HEK293 (cell line): ENCODE measurements at regions not wholly inside any gene's neighbourhood (a gene's known extent, or its start where the extent isn't known, plus 50 kb on each side); places are given as distances from the start of the nearest gene placed in this dataset.

ENCODE experiments used
- CTCF ChIA-PET: fragments of 350-600 bp; formaldehyde crosslinking; extraction: SDS; loops from one replicate; lab custom pipeline; 2021; ENCODE audit warnings: antibody characterized with exemption; lab: Yijun Ruan, JAX
- POLR2A ChIA-PET: fragments of 300-600 bp; formaldehyde crosslinking; extraction: SDS; loops from one replicate; lab custom pipeline; 2020; ENCODE audit warnings: antibody characterized with exemption, inconsistent platforms; lab: Yijun Ruan, JAX
- H3K27ac ChIP-seq: fragments of 200-500 bp; sonication (Bioruptor generic); 2 replicates; pipeline ENCODE4 v1.5.1; 2014; ENCODE audit warnings: low read depth, low read length, control low read depth, inconsistent platforms; ENCODE audit errors: extremely low read depth
- H3K36me3 ChIP-seq, 2 experiments: fragments of 200-500 bp in 1 of 2; sonication (Bioruptor generic) in 1 of 2; 1 replicate in 1 of 2; 2 replicates in 1 of 2; pipeline ENCODE4 v1.5.1; 2014 to 2017; ENCODE audit warnings: inconsistent platforms in 2 of 2, low read length in 2 of 2; ENCODE audit not compliant: control insufficient read depth in 2 of 2, insufficient read depth in 1 of 2
- H3K4me1 ChIP-seq: fragments of 200-500 bp; sonication (Bioruptor generic); 2 replicates; pipeline ENCODE4 v1.5.1; 2014; ENCODE audit warnings: mild to moderate bottlenecking, low read length, inconsistent platforms; ENCODE audit not compliant: control insufficient read depth, insufficient read depth
- H3K4me3 ChIP-seq: 2 replicates; pipeline ENCODE4 v1.5.1; 2011; ENCODE audit warnings: low read depth, mild to moderate bottlenecking, control low read depth, low read length, moderate library complexity
- H3K9me3 ChIP-seq: fragments of 200-500 bp; sonication (Bioruptor generic); 2 replicates; pipeline ENCODE4 v1.5.1; 2014; ENCODE audit warnings: low read depth, low read length, inconsistent platforms; ENCODE audit not compliant: control insufficient read depth, insufficient read depth
- FEZF1 ChIP-seq: fragments of 450-650 bp; formaldehyde crosslinking; IDR thresholded peaks from 2 replicates; pipeline ENCODE4 v1.5.1; 2016; ENCODE audit warnings: missing biosample characterization, missing genetic modification characterization
- GLI2 ChIP-seq: fragments of 450-650 bp; formaldehyde crosslinking; IDR thresholded peaks from 2 replicates; pipeline ENCODE4; 2017; ENCODE audit warnings: missing biosample characterization, missing genetic modification characterization, low read depth, borderline replicate concordance
- HOXA7 ChIP-seq: sonication (generic); formaldehyde crosslinking; IDR thresholded peaks from 2 replicates; pipeline ENCODE4 v1.8.1; 2022; ENCODE audit warnings: missing genetic modification reagents, borderline replicate concordance
- KLF7 ChIP-seq: fragments of 450-650 bp; formaldehyde crosslinking; IDR thresholded peaks from 2 replicates; pipeline ENCODE4 v1.5.1; 2016; ENCODE audit warnings: missing biosample characterization, missing genetic modification characterization, borderline replicate concordance
- MEIS1 ChIP-seq: sonication (generic); formaldehyde crosslinking; IDR thresholded peaks from 2 replicates; pipeline ENCODE4 v1.8.1; 2022; ENCODE audit warnings: missing genetic modification reagents, mild to moderate bottlenecking, borderline replicate concordance
- SALL2 ChIP-seq: fragments of 450-650 bp; formaldehyde crosslinking; IDR thresholded peaks from 2 replicates; pipeline ENCODE4 v1.5.0; 2017; ENCODE audit warnings: missing biosample characterization, mild to moderate bottlenecking, missing genetic modification characterization, borderline replicate concordance
- YY1 ChIP-seq: fragments of 450-650 bp; formaldehyde crosslinking; IDR thresholded peaks from 2 replicates; pipeline ENCODE4 v1.5.1; 2018; ENCODE audit warnings: missing biosample characterization, missing genetic modification characterization
- ZBTB20 ChIP-seq: fragments of 450-650 bp; formaldehyde crosslinking; IDR thresholded peaks from 2 replicates; pipeline ENCODE4 v1.5.1; 2016; ENCODE audit warnings: missing biosample characterization, missing genetic modification characterization
- ZBTB8A ChIP-seq: fragments of 450-650 bp; formaldehyde crosslinking; IDR thresholded peaks from 2 replicates; pipeline ENCODE4 v1.5.1; 2016; ENCODE audit warnings: missing biosample characterization, missing genetic modification characterization
- ZFP3 ChIP-seq: fragments of 450-650 bp; formaldehyde crosslinking; IDR thresholded peaks from 2 replicates; pipeline ENCODE4 v1.5.1; 2016; ENCODE audit warnings: low read depth, missing biosample characterization, missing genetic modification characterization
- ZFP41 ChIP-seq: fragments of 450-650 bp; formaldehyde crosslinking; IDR thresholded peaks from 2 replicates; pipeline ENCODE4 v1.5.1; 2016; ENCODE audit warnings: missing biosample characterization, missing genetic modification characterization, borderline replicate concordance
- ZFP69B ChIP-seq: fragments of 450-650 bp; formaldehyde crosslinking; IDR thresholded peaks from 2 replicates; pipeline ENCODE4 v1.5.1; 2016; ENCODE audit warnings: missing biosample characterization, missing genetic modification characterization
- ZNF112 ChIP-seq: fragments of 450-650 bp; formaldehyde crosslinking; IDR thresholded peaks from 2 replicates; pipeline ENCODE4 v1.5.0; 2017; ENCODE audit warnings: missing biosample characterization, missing genetic modification characterization
- ZNF155 ChIP-seq: fragments of 450-650 bp; formaldehyde crosslinking; IDR thresholded peaks from 2 replicates; pipeline ENCODE4 v1.5.1; 2016; ENCODE audit warnings: missing biosample characterization, missing genetic modification characterization
- ZNF184 ChIP-seq: fragments of 450-650 bp; IDR thresholded peaks from 2 replicates; pipeline ENCODE4 v1.5.1; 2018; ENCODE audit warnings: missing biosample characterization, mild to moderate bottlenecking, missing genetic modification characterization
- ZNF292 ChIP-seq: fragments of 450-650 bp; formaldehyde crosslinking; IDR thresholded peaks from 2 replicates; pipeline ENCODE4 v1.5.1; 2016; ENCODE audit warnings: low read depth, missing biosample characterization, missing genetic modification characterization, borderline replicate concordance
- ZNF324 ChIP-seq: fragments of 450-650 bp; formaldehyde crosslinking; IDR thresholded peaks from 2 replicates; pipeline ENCODE4 v1.5.1; 2016; ENCODE audit warnings: missing biosample characterization, missing genetic modification characterization
- ZNF391 ChIP-seq: fragments of 450-650 bp; formaldehyde crosslinking; IDR thresholded peaks from 2 replicates; pipeline ENCODE4 v1.5.1; 2016; ENCODE audit warnings: low read depth, missing biosample characterization, missing genetic modification characterization, borderline replicate concordance
- ZNF394 ChIP-seq: fragments of 450-650 bp; formaldehyde crosslinking; IDR thresholded peaks from 2 replicates; pipeline ENCODE4 v1.5.1; 2016; ENCODE audit warnings: missing biosample characterization, missing genetic modification characterization, mild to moderate bottlenecking, moderate library complexity, borderline replicate concordance
- ZNF544 ChIP-seq: fragments of 450-650 bp; formaldehyde crosslinking; IDR thresholded peaks from 2 replicates; pipeline ENCODE4 v1.5.0; 2017; ENCODE audit warnings: missing biosample characterization, missing genetic modification characterization
- ZNF654 ChIP-seq: fragments of 450-650 bp; formaldehyde crosslinking; IDR thresholded peaks from 2 replicates; pipeline ENCODE4 v1.5.1; 2016; ENCODE audit warnings: low read depth, missing biosample characterization, missing genetic modification characterization
- TF ChIP-seq, protein P1 (sequence below): fragments of 450-650 bp; formaldehyde crosslinking; IDR thresholded peaks from 2 replicates; pipeline ENCODE4 v1.5.1; 2016; ENCODE audit warnings: missing biosample characterization, missing genetic modification characterization
- TF ChIP-seq, protein P2 (sequence below): fragments of 450-650 bp; formaldehyde crosslinking; IDR thresholded peaks from 2 replicates; pipeline ENCODE4 v1.5.1; 2016; ENCODE audit warnings: missing biosample characterization, missing genetic modification characterization
- TF ChIP-seq, protein P3 (sequence below): fragments of 450-650 bp; formaldehyde crosslinking; IDR thresholded peaks from 2 replicates; pipeline ENCODE4 v1.5.1; 2016; ENCODE audit warnings: missing biosample characterization, missing genetic modification characterization
- TF ChIP-seq, protein P4 (sequence below): fragments of 450-650 bp; formaldehyde crosslinking; IDR thresholded peaks from 2 replicates; pipeline ENCODE4 v1.5.1; 2016; ENCODE audit warnings: missing biosample characterization, missing genetic modification characterization
- TF ChIP-seq, protein P5 (sequence below): fragments of 450-650 bp; formaldehyde crosslinking; conservative IDR thresholded peaks from 2 replicates; pipeline ENCODE4 v1.5.1; 2016; ENCODE audit warnings: low read depth, missing biosample characterization, missing genetic modification characterization
- TF ChIP-seq, protein P6 (sequence below): fragments of 450-650 bp; formaldehyde crosslinking; IDR thresholded peaks from 2 replicates; pipeline ENCODE4 v1.5.1; 2016; ENCODE audit warnings: missing biosample characterization, missing genetic modification characterization

DNA sequence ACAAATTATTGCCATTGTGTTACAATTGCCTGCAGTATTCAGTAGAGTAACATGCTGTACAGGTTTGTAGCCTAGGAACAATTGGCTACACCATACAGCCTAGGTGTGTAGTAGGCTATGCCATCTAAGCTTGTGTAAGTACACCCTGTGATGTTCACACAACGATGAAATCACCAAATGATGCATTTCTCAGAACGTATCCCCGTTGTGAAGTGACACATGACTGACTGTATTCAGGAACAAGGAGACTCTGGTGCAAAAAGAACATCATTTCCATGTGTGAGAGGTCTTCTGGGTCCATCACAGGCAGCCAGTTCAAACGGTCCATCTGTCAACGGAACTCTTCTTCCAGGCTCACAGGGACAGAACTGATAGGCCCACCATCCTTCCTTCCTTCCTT is 263.7 kb downstream of the ANAPC1 start:
- POLR2A ChIA-PET, result no interaction called here
- no peaks in the 10 kb centered on the region for H3K36me3 ChIP-seq
- H3K27ac ChIP-seq, result no peak overlapping the region
- CTCF ChIA-PET, result interaction anchor here (0.6 to 1.3 kb wide), 4 partner anchors 31 to 507 kb away, joined by 3 to 11 read pairs (median 3); no protein-coding TSS in a partner anchor
- TF ChIP-seq ZFP3 (no peak), SALL2 (tag by site-specific recombination) (no peak), FEZF1 (tag by site-specific recombination) (no peak), KLF7 (no peak), ZNF394 (tag by site-specific recombination) (no peak), HOXA7 (CRISPR knock-in tag) (no peak), GLI2 (tag by site-specific recombination) (no peak), ZNF324 (no peak), ZNF292 (tag by site-specific recombination) (no peak), ZNF112 (tag by site-specific recombination) (no peak), YY1 (no peak), MEIS1 (CRISPR knock-in tag) (no peak), ZNF544 (no peak)
- TF ChIP-seq, protein P1, sequence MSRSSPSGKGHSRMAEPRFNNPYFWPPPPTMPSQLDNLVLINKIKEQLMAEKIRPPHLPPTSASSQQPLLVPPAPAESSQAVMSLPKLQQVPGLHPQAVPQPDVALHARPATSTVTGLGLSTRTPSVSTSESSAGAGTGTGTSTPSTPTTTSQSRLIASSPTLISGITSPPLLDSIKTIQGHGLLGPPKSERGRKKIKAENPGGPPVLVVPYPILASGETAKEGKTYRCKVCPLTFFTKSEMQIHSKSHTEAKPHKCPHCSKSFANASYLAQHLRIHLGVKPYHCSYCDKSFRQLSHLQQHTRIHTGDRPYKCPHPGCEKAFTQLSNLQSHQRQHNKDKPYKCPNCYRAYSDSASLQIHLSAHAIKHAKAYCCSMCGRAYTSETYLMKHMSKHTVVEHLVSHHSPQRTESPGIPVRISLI (tag by site-specific recombination), result no peak
- TF ChIP-seq, protein P2, sequence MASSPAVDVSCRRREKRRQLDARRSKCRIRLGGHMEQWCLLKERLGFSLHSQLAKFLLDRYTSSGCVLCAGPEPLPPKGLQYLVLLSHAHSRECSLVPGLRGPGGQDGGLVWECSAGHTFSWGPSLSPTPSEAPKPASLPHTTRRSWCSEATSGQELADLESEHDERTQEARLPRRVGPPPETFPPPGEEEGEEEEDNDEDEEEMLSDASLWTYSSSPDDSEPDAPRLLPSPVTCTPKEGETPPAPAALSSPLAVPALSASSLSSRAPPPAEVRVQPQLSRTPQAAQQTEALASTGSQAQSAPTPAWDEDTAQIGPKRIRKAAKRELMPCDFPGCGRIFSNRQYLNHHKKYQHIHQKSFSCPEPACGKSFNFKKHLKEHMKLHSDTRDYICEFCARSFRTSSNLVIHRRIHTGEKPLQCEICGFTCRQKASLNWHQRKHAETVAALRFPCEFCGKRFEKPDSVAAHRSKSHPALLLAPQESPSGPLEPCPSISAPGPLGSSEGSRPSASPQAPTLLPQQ (tag by site-specific recombination), result no peak
- TF ChIP-seq, protein P3, sequence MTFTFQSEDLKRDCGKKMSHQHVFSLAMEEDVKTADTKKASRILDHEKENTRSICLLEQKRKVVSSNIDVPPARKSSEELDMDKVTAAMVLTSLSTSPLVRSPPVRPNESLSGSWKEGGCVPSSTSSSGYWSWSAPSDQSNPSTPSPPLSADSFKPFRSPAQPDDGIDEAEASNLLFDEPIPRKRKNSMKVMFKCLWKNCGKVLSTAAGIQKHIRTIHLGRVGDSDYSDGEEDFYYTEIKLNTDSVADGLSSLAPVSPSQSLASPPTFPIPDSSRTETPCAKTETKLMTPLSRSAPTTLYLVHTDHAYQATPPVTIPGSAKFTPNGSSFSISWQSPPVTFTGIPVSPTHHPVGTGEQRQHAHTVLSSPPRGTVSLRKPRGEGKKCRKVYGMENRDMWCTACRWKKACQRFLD (tag by site-specific recombination), result no peak
- no peak overlapping the region for H3K4me3 ChIP-seq
- H3K4me1 ChIP-seq, result no peaks in the 10 kb centered on the region
- H3K9me3 ChIP-seq, result no peaks in the 10 kb centered on the region

DNA sequence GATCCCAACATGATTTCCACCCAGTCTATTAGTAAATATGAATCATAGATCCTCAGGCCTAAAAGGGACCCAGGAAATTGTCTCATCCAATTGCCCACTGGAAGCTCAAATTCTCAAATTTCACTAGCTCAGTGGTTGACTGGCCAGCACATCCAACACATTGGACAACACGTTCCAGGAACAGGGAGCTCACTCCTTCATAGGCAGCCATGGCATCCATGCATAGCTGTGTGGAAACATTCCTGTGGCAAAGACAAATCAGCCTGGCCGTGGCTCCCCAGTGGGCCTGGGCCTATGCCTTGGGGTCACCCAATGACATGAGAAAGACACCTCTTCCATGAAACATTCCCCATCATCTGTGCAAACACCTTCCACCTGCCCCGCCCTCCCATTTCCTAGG is 261.1 kb downstream of the ANAPC1 start:
- Histone ChIP-seq H3K9me3 (no peaks in the 10 kb centered on the region), H3K36me3 (no peaks in the 10 kb centered on the region), H3K4me3 (no peak overlapping the region), H3K4me1 (no peaks in the 10 kb centered on the region), H3K27ac (no peak overlapping the region)
- POLR2A ChIA-PET, result no interaction called here
- CTCF ChIA-PET, result no interaction called here
- TF ChIP-seq SALL2 (tag by site-specific recombination) (no peak), ZNF391 (tag by site-specific recombination) (no peak), ZFP41 (tag by site-specific recombination) (no peak), ZNF184 (tag by site-specific recombination) (no peak), ZBTB8A (no peak), ZNF155 (tag by site-specific recombination) (no peak), ZBTB20 (tag by site-specific recombination) (no peak), ZFP69B (tag by site-specific recombination) (no peak), ZNF654 (tag by site-specific recombination) (no peak)
- TF ChIP-seq, protein P4, sequence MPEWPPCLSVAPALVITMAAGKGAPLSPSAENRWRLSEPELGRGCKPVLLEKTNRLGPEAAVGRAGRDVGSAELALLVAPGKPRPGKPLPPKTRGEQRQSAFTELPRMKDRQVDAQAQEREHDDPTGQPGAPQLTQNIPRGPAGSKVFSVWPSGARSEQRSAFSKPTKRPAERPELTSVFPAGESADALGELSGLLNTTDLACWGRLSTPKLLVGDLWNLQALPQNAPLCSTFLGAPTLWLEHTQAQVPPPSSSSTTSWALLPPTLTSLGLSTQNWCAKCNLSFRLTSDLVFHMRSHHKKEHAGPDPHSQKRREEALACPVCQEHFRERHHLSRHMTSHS (tag by site-specific recombination), result no peak
- TF ChIP-seq, protein P5, sequence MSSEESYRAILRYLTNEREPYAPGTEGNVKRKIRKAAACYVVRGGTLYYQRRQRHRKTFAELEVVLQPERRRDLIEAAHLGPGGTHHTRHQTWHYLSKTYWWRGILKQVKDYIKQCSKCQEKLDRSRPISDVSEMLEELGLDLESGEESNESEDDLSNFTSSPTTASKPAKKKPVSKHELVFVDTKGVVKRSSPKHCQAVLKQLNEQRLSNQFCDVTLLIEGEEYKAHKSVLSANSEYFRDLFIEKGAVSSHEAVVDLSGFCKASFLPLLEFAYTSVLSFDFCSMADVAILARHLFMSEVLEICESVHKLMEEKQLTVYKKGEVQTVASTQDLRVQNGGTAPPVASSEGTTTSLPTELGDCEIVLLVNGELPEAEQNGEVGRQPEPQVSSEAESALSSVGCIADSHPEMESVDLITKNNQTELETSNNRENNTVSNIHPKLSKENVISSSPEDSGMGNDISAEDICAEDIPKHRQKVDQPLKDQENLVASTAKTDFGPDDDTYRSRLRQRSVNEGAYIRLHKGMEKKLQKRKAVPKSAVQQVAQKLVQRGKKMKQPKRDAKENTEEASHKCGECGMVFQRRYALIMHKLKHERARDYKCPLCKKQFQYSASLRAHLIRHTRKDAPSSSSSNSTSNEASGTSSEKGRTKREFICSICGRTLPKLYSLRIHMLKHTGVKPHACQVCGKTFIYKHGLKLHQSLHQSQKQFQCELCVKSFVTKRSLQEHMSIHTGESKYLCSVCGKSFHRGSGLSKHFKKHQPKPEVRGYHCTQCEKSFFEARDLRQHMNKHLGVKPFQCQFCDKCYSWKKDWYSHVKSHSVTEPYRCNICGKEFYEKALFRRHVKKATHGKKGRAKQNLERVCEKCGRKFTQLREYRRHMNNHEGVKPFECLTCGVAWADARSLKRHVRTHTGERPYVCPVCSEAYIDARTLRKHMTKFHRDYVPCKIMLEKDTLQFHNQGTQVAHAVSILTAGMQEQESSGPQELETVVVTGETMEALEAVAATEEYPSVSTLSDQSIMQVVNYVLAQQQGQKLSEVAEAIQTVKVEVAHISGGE (tag by site-specific recombination), result no peak
- TF ChIP-seq, protein P6, sequence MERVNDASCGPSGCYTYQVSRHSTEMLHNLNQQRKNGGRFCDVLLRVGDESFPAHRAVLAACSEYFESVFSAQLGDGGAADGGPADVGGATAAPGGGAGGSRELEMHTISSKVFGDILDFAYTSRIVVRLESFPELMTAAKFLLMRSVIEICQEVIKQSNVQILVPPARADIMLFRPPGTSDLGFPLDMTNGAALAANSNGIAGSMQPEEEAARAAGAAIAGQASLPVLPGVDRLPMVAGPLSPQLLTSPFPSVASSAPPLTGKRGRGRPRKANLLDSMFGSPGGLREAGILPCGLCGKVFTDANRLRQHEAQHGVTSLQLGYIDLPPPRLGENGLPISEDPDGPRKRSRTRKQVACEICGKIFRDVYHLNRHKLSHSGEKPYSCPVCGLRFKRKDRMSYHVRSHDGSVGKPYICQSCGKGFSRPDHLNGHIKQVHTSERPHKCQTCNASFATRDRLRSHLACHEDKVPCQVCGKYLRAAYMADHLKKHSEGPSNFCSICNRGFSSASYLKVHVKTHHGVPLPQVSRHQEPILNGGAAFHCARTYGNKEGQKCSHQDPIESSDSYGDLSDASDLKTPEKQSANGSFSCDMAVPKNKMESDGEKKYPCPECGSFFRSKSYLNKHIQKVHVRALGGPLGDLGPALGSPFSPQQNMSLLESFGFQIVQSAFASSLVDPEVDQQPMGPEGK (tag by site-specific recombination), result no peak
